ENCODE measurements at regions not wholly inside any gene's neighbourhood (a gene's known extent, or its start where the extent isn't known, plus 50 kb on each side); places are given as distances from the start of the nearest gene placed in this dataset.
"Not testable (repeated sequence)": the region's sequence is repeated elsewhere in the genome, so short reads cannot be mapped to it uniquely, and the experiment has no call there.

DNA sequence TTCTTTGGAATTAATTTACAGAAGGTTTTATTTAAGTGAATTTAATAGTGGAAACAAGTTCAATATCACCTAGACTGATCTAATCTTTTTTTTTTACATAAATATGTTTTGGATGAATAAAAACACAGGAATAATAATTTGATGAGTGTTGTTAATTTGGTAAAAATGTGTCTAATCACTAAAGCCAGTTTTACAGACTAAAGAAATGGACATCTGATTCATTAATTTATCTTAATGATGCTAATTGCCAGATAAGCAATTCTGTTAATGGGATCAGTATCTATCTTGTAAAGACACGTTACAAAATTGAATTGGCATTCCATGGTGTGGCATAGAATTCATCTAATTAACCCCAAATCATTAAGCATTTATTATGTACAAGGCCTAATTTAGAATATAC is 743.3 kb upstream of the CDH6 start:
- DNase-seq, result no peak

DNA sequence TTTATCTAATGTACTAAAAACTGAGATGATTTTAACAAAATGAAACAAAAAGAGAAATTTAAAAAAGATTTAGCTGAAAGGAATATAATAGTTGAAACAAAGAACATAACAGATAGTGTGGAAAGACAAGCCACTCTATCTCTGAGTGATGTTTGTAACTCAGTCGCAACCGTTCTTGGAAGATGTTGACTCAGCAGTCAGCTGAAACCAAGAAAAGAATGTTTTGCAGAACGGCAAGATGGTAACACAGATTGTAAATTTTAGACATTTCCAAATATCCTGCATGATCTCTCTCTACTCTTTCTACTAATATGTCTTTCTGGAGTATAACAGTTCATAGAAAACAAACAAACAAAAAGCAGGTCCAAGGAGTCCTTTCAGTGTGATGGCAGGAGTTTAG is 746.1 kb upstream of the CDH6 start:
- no peak for DNase-seq

DNA sequence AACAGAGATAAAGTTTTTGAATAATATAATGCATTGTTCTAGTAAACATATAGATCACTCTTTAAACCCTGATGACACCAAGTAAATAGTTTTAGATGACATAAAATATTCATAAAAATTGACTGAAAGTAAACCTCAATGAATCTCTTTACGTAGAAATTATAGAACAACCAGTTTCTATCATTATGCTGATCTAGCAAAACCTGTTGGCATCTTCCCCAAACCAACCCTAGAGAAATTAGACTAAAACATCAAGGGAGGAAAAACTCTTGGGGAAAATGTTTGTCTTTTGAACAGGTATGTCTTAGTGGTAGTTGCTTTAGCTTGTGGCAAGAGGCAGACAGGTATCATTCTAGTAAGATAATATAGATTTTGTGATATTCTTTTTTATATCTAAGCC is 747.0 kb upstream of the CDH6 start:
- no peak for DNase-seq

DNA sequence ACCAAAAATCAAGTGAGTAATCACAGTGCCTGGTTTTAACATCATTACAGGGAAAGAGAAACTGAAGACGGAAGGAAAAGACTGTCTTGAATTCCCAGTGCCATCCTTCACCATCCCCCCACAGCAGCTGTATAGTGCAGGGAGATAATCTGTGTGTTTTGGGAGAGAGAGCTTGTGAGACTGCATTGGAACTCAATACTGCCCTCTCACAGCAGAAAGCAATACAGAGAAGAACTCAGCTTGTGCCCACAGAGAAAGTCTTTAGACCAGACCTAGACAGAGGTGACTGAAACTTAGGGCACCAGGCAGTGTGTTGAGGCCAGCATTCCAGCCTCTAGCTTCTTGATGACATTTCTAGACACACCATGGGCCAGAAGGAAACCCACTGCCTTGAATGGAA is 754.7 kb upstream of the CDH6 start:
- DNase-seq, result no peak

DNA sequence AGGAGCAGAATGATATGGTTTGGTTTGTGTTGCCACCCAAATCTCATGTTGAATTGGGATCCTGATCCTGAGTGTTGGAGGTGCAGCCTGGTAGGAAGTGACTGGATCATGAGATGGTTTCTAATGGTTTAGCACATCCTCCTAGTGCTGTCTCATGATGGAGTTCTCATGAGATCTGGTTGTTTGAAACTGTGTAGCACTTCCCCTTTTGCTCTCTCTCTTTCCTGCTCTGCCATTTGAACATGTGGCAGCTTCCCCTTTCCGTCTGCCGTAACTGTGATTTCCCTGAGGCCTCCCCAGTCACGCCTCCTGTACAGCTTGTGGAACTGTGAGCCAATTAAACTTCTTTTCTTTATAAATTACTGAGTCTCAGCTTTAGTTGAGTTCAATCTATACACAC is 756.8 kb upstream of the CDH6 start:
- DNase-seq, result no peak

DNA sequence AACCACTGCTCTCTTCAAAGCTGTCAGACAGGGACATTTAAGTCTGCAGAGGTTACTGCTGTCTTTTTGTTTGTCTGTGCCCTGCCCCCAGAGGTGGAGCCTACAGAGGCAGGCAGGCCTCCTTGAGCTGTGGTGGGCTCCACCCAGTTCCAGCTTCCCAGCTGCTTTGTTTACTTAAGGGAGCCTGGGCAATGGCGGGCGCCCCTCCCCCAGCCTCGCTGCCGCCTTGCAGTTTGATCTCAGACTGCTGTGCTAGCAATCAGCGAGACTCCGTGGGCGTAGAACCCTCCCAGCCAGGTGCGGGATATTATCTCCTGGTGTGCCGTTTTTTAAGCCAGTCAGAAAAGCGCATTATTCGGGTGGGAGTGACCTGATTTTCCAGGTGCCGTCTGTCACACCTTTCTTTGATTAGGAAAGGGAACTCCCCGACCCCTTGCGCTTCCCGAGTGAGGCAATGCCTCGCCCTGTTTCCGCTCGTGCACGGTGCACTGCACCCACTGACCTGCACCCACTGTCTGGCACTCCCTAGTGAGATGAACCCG is 764.5 kb upstream of the CDH6 start:
- DNase-seq, result not testable (repeated sequence)

DNA sequence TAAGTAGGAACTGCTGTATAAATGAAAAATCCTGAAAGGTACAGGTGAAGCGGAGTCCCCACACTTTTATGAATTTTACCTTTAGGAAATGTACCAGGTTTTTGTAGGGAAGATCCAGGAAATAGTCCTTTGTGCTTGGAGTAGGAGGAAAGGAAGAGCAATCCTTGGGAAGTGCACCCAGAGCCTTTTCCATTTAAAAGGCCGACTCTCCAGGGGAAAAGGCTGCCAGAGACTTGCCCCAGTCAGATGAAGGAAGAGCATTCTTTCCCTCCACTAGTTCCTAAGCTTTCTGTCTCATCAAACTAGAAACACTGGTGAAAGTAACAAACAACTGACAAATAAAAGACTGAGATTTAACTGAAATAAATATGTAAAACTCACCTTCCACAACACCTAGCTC is 779.4 kb upstream of the CDH6 start:
- DNase-seq, result no peak

DNA sequence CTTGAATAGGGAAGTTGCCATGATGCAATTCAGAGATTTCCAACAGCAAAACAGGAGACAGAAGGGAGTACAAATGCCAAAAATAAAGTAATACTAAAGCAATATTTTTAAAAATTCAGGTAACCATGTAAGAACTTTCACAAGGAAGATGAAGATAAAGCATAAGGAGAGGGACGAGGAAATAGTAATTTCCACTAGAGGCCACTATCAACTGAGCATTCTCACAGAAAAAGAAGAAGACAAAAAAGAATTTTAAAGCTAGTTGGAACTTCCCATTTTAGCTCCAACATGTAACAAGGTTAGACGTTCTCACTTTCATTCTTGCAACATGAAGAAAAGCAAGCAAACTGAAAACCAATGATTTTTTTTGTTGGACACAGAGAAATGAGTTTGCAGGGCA is 779.9 kb upstream of the CDH6 start:
- no peak for DNase-seq

DNA sequence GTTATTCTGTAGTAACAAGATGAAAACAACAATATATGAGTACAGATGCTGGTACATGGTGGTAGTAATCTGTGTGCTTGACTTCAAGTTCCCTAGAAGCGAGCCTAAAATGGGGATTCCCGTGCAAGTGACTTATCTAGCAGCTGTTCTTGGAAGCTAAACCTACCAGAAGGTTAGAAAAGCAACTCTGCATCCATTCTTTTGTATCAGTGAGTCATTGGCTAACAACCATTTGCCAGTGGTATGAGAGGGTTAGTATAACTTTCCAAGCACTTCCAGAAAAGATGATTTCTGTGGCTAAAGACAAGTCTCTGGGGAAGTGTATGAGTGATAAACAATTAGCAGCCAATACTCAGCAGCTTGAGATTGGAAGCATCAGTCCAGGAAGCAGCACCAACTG is 787.7 kb upstream of the CDH6 start:
- DNase-seq, result no peak

DNA sequence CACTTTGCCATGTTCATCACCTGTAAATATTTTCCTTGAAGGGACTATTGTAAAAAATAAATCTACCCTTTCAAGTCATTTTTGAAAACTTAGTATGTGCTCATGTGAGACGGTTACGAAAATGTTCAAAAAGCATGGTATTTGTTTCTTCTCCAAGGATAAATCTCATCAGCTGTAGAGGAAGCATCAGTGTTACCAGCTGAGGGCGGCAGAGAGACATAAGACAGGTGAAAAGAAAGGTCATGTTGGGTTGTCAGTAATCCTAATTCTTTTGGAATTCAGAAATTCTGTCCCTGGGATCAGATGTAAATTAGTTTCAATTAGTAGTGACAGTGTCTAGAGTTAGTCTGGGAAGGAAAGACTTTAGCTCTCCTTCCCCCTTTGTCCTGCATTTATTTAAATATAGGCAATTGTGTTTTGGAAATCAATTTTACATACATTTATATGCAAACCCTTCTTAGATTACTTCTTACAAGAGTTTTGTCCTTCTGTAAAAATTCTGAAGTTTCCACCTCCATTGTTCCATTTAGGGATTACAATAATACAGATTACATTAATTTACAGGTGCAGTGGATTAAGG is 791.9 kb upstream of the CDH6 start:
- no peak for DNase-seq

DNA sequence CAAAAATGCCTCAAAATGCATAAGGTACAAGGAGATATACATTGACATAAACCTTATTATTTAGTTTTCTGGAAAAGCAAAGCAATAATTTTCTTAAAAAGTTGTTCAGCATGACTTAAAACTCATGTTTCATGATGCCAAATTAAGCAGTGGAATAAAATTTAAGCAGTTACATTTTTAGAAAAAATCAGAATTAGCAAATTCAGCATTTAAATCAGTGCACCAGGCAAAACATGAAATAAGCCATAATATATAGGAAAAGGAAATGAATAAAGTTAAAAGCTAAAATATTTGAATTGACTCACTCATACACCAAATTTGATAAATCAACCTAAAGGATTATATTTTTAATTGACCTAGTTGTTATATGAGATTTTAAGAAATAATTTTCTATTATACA is 795.1 kb upstream of the CDH6 start:
- no peak for DNase-seq

DNA sequence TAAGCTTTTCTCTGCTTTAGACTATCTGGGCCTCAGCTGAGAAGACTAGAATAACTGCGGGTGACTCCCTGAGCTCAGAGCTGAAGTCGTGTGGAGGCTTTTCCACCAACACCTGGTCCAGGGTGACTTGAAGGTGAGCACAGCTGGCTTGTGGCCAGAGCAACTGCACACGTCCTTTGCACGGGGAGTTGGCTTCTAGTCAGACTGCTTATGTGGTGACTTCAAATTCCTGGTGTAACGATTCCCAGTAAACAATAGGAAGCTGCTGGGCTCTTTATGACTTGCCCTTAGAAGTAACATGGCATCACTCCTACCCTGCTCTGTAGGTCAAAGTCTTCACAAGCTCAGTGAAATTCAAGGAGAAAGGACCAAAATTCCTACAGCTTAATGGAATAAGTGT is 800.6 kb upstream of the CDH6 start:
- DNase-seq, result no peak

DNA sequence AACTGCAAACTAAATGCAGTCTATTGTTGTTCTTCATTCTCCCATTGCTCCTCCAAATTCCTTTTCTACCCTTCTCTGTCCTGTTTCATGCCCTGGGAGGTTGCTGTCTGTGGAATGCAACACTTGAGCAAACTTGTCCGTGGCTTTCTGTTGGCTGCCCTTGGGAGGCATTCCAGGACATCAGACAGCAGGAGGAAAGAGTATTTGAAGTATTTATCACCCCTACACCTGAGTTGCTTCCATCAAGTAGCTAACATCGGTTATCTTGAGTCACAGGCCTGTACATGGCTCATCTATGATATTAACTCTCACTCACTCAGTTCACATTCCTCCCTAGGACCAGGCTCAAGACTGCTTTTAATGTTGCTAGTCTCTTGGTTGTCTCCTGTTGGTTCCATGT is 803.4 kb upstream of the CDH6 start:
- DNase-seq, result no peak

DNA sequence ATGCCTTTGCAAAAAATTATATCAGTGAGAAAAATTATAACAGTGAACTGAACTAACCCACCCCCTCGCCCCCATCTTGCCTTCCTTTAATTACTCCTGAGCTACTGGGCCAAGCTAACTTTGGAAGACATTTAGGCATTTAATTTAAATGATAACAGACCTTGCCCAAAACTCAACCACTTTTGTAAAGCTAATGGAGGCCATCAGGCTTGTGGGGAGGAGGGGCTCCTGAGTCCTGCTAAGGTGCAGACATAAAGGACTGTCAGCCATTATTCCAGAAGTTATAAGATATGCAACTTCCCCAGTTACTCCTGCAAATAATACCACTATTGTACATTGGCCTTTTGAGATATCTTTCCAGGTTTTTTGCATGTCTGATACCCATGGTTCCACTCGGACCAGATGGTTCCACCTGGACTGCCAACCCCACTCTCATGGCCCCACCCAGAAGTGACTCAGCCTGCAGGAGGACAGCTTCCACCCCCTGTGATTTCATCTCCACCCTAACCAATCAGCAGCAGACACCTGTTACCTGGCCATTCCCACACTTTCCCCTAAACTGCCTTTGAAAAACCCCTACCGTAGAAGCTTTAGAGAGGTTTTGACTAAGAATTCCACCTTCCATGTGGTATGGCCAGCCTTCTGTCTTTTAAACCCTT is 805.4 kb upstream of the CDH6 start:
- DNase-seq, result no peak

DNA sequence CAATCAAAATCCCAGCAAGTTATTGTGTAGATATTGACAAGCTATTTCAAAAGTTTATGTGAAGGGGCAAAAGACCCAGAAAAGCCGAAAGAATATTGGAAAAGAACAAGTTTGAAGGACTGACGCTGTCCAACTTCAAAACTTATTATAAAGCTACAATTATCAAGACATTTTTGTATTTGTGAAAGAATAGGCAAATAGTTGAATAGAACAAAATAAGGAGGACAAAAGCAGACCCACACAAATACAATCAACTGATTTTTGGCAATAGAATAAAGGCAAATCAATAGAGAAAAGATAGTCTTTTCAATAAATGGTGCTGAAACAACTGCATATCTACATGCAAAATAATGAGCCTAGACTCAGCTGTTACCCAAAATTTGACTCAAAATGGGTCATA is 807.7 kb upstream of the CDH6 start:
- no peak for DNase-seq

DNA sequence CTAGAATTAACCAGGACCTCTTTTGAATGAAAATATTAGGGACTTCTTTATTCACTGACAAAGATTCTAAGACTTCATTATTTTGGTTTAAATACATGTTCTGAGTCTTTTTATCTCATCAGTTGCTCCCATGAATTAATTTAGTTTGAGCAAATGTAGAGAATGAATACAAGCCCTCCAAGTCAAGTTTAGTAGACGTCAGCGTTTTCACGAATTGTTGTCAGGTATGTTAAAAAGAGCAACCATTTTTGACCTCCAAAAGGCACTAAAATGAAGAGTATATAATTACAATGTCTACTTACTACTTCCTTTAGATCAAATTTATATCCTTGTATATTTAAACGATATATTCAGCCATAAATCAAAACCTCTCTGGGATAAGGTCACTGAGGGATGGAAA is 809.3 kb upstream of the CDH6 start:
- DNase-seq, result no peak

DNA sequence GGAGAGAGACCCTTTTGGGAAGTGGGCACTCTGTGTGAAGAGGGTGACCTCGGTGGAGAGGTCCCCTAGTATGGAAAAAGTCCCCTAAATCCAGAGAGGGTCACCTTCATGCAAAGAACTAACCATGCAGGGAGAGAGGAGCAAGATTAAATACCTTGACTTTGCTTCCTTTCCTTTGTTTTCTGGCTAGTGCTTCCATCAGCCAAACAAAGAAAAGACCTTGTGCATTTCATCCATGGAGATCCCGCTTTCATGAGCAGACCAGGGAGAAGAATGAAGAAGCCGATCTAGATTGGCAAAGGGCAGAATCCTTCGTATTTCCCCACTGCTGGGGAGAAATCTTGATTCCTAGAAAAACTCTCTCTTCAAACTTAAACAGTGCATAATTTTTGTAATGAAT is 813.3 kb upstream of the CDH6 start:
- no peak for DNase-seq

DNA sequence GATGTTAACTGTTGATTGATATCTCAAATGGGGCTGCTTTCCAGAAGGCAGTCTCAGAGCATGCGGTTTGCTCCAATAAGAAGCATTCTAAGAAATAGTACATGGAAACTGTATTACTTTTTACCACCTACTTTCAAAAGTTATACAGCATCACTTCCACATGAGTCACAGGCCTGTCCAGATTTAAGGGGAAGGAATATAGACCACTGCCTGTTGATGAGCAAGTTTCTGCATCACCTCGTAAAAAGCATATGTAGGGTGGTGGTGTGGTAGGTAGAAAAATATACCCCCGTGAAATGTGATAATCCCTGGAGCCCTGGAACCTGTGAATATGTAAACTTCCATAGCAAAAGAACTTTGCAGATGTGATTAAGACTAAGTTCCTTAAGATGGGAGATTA is 816.6 kb upstream of the CDH6 start:
- DNase-seq, result no peak

DNA sequence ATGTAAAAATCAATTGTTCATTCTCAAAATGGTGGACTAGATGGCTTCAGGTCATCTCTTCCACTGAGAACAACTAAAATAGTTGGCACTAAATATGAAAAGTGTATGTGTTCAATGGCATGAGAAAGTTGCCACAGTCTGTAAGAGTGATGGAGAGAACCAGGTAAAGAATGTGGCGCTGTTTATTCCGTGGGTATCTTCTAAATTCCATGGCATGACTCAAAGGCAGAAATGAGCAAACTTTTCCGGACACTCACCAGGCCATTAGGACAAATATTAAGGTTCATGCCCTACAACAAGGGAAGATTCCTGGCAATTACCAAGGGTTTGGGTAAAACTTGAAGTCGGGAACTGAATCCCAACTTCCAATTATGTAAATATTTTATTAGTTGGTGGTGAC is 825.4 kb upstream of the CDH6 start:
- no peak for DNase-seq

DNA sequence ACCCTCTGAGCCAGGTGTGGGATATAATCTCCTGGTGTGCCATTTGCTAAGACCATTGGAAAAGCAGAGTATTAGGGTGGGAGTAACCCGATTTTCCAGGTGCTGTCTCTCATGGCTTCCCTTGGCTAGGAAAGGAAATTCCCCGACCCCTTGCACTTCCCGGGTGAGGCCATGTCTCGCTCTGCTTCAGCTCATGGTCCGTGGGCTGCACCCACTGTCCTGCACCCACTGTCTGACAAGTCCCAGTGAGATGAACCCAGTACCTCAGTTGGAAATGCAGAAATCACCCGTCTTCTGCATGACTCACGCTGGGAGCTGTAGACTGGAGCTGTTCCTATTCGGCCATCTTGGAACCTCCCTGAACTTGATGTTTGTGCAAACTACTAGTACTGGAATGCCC is 828.5 kb upstream of the CDH6 start:
- not testable (repeated sequence) for DNase-seq

DNA sequence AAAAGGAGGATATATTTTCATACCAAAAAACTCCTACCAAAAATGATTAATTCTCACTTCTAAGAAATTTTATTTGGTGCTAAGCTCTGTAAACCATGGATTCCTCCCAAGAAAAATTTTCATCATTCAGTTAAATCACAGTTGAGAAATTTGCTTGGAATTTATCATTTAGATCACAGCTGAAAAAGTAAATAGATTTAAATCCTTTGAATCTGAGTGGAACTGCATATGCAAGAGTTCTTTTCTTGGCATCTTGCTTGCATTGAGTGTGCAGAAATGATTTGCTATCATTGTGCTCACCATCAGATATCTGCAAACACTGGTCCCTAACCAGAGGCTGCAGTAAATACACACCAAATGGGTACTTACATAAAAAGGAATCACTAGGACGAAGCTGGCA is 836.1 kb upstream of the CDH6 start:
- DNase-seq, result no peak

DNA sequence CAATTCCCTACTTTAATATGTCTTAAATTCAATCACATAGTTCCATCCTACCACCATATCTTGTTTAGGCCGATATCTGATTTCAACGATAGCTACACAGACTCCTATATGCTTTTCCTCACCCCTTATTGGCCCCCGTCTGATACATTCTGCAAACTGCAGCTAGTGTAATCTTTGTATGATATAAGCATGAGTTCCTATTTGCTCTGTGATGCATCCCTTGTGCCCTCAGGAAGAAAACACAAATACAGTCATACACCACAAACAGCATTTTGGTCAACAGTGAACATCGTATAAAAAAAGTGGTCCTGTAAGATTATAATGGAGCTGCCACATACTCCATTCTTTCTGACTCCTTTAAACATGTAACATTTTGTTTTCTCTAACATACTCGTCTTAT is 837.8 kb upstream of the CDH6 start:
- DNase-seq, result no peak

DNA sequence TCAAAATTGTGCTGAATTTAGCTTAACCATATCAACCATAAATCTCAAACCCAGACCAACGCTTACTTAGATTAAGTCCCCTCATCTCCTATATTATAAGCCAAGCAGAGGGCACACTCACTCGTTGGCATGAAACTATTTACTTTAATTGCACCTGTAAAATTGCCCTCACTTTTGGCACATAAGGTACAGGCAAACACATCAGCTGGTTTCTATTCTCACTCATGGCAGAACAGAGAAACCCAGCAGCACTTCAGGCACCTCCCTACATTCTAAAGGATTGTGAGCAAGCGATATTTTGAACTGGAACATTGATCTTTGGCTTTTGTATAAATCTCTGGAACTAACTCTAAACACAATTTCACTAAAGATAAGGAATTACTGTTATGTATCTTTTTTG is 845.6 kb upstream of the CDH6 start:
- no peak for DNase-seq

DNA sequence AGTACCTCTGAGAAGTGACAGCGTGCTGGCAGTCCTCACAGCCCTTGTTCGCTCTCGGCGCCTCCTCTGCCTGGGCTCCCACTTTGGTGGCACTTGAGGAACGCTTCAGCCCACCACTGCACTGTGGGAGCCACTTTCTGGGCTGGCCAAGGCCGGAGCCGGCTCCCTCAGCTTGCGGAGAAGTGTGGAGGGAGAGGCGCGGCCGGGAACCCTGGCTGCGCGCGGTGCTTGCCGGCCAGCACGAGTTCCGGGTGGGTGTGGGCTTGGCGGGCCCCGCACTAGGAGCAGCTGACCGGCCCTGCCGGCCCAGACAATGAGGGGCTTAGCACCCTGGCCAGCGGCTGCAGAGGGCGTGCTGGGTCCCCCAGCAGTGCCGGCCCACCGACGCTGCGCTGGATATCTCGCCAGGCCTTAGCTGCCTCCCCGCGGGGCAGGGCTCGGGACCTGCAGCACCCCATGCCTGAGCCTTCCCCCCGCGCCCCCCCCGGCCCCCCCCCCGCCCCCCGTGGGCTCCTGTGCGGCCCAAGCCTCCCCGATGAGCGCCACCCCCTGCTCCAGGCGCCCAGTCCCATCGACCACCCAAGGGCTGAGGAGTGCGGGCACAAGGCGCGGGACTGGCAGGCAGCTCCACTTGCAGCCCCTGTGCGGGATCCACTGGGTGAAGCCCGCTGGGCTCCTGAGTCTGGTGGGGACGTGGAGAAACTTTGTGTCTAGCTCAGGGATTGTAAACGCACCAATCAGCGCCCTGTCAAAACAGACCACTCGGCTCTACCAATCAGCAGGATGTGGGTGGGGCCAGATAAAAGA is 847.7 kb upstream of the CDH6 start:
- DNase-seq, result not testable (repeated sequence)
